ENCODE measurements at regions not wholly inside any gene's neighbourhood (a gene's known extent, or its start where the extent isn't known, plus 50 kb on each side); places are given as distances from the start of the nearest gene placed in this dataset.

DNA sequence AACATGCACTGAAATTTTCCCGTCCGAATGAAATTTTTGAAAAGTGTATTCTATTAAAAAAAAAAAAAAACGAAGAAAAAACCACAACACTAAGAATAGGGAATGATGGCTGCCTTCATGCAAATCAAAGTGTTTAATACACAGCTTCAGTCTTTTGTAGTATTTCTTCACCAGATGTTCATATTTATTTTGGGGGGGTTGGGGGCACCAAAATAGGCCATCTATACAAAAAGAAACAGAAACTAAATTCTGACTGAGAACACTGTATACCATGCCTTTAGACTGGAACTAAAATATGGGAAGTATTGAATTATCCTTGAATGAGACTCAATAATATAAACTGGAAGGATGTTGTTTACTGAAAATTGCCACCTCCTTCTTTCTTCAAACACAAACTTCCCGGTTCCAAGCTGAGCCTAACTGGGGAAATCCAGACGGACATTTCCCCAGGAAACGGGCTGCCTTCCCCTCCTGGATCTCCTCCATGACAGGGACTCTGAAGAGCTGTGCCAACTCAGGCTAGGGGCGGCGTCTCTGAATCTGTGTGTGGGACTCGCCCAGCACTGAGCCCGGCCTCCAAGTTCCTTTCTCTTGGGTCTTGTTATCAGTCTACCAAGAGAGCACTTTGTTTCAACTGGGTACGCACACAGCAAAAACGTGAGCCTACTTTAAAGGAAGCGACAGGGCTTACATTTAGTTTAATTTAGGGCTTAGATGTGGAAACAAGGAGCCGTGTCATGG is 511.3 kb upstream of the ADAMTS16 start:
- Histone ChIP-seq H3K4me1 (ENCODE audit: control insufficient read depth in 3 of 3, insufficient read depth in 2 of 3, low read depth in 1 of 3, low read length in 2 of 3) (no peaks in the 10 kb centered on the region), H3K27ac (ENCODE audit: low read depth in 1 of 3, low read length in 2 of 3) (no peak overlapping the region), H3K36me3 (ENCODE audit: control insufficient read depth in 3 of 3, insufficient read depth in 2 of 3, low read depth in 1 of 3, low read length in 3 of 3) (no peaks in the 10 kb centered on the region), H3K9me3 (ENCODE audit: control insufficient read depth in 2 of 2, insufficient read depth in 1 of 2, low read depth in 1 of 2, low read length in 1 of 2) (peaks cover 0 to 9% of the 10 kb centered on the region in 2 donors), H3K4me3 (ENCODE audit: low read depth in 1 of 3, low read length in 3 of 3) (no peak overlapping the region), H3K27me3 (ENCODE audit: control insufficient read depth in 3 of 3, insufficient read depth in 3 of 3, low read length in 3 of 3) (no peaks in the 10 kb centered on the region)
- no peak for DNase-seq
- WGBS, 3 donors = 74 to 81% (median 76%) methylated on average over 14 of the region's 14 CpGs
- FAIRE-seq = no peak

- 46 to 74% (median 52%) methylated on average over 11 of the region's 11 CpGs for WGBS, 3 donors
- no peaks in the 10 kb centered on the region for H3K4me1 ChIP-seq (ENCODE audit: control insufficient read depth in 3 of 3, insufficient read depth in 2 of 3, low read depth in 1 of 3, low read length in 2 of 3)
- no peaks in the 10 kb centered on the region for H3K36me3 ChIP-seq (ENCODE audit: control insufficient read depth in 3 of 3, insufficient read depth in 2 of 3, low read depth in 1 of 3, low read length in 3 of 3)
- peaks cover 0 to 9% of the 10 kb centered on the region in 2 donors for H3K9me3 ChIP-seq (ENCODE audit: control insufficient read depth in 2 of 2, insufficient read depth in 1 of 2, low read depth in 1 of 2, low read length in 1 of 2)
- FAIRE-seq (no peak), DNase-seq (no peak)
- no peak overlapping the region for H3K4me3 ChIP-seq (ENCODE audit: low read depth in 1 of 3, low read length in 3 of 3)
- H3K27me3 ChIP-seq (ENCODE audit: control insufficient read depth in 3 of 3, insufficient read depth in 3 of 3, low read length in 3 of 3) = no peaks in the 10 kb centered on the region
- H3K27ac ChIP-seq (ENCODE audit: low read depth in 1 of 3, low read length in 2 of 3) = no peak overlapping the region
Measured at GRCh38 chr5:4630031-4630430, 510.1 kb upstream of the ADAMTS16 start.

DNA sequence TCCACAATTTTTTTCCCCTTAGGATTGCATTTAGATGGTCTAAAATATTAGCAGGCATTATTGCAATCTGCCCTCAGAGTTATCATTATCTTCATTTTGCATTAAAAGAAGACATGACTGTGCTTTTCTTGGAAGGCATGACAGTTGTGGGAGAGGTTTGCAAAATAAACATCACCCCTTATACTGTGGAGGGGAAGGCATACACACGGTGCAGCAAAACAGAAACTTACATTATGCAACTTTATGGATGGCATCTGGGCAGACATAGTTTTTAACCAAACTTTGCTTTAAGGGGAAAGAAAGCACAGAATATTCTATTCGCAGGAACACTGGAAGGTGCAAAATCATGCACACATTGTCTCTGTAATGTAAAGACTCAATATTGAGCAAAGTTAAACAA is 505.8 kb upstream of the ADAMTS16 start:
- 65 to 68% (median 67%) methylated on average over 2 of the region's 2 CpGs for WGBS, 3 donors
- no peaks in the 10 kb centered on the region for H3K36me3 ChIP-seq (ENCODE audit: control insufficient read depth in 3 of 3, insufficient read depth in 2 of 3, low read depth in 1 of 3, low read length in 3 of 3)
- H3K27ac ChIP-seq (ENCODE audit: low read depth in 1 of 3, low read length in 2 of 3) = no peak overlapping the region
- H3K4me1 ChIP-seq (ENCODE audit: control insufficient read depth in 3 of 3, insufficient read depth in 2 of 3, low read depth in 1 of 3, low read length in 2 of 3) = no peaks in the 10 kb centered on the region
- H3K27me3 ChIP-seq (ENCODE audit: control insufficient read depth in 3 of 3, insufficient read depth in 3 of 3, low read length in 3 of 3) = no peaks in the 10 kb centered on the region
- H3K4me3 ChIP-seq (ENCODE audit: low read depth in 1 of 3, low read length in 3 of 3) = no peak overlapping the region
- DNase-seq = no peak
- no peak for FAIRE-seq
- peaks cover 0 to 3% of the 10 kb centered on the region in 2 donors for H3K9me3 ChIP-seq (ENCODE audit: control insufficient read depth in 2 of 2, insufficient read depth in 1 of 2, low read depth in 1 of 2, low read length in 1 of 2)

DNA sequence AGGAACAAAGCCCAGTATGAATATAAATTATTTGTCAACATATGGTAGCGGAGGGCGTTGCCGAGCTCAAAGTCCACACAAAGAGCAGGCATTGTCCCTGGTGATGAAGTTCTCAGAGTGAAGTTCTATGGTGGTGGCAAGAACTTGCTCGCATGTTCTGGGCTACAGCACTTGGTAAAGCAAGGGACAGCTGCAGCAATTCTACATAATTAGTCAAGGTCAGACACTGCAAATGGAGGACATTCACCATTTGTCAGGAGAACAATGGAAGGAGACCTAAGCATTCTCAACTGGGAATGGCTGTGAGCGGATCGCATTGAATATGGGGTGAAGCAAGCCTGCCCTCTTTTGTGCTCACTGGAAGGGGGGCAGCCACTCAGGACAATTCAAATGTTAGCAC is 503.8 kb upstream of the ADAMTS16 start:
- H3K27ac ChIP-seq (ENCODE audit: low read depth in 1 of 3, low read length in 2 of 3) = no peak overlapping the region
- H3K36me3 ChIP-seq (ENCODE audit: control insufficient read depth in 3 of 3, insufficient read depth in 2 of 3, low read depth in 1 of 3, low read length in 3 of 3) = no peaks in the 10 kb centered on the region
- H3K9me3 ChIP-seq (ENCODE audit: control insufficient read depth in 2 of 2, insufficient read depth in 1 of 2, low read depth in 1 of 2, low read length in 1 of 2) = peaks cover 0 to 3% of the 10 kb centered on the region in 2 donors
- WGBS, 3 donors = 78 to 84% (median 82%) methylated on average over 6 of the region's 6 CpGs
- H3K4me3 ChIP-seq (ENCODE audit: low read depth in 1 of 3, low read length in 3 of 3) = no peak overlapping the region
- no peaks in the 10 kb centered on the region for H3K4me1 ChIP-seq (ENCODE audit: control insufficient read depth in 3 of 3, insufficient read depth in 2 of 3, low read depth in 1 of 3, low read length in 2 of 3)
- FAIRE-seq (no peak), DNase-seq (no peak)
- H3K27me3 ChIP-seq (ENCODE audit: control insufficient read depth in 3 of 3, insufficient read depth in 3 of 3, low read length in 3 of 3) = no peaks in the 10 kb centered on the region

DNA sequence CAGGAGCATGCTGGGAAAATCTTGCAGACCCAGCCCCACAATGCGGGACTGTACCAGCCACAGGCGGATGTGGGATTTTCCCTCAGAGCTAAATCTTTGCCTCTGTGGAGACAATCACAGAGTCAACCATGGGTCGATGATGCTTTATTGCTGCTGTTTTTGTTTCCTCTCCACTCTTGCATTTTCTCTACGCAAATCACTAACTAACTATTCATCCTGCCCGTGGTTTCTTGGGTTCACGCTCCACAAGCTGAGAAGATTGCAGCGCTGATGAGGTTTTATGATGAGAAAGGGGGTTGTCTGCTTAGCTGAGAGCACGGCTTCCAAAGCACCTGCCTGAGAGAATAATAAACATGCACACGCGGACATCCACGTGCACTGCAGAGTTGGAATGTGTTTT is 500.2 kb upstream of the ADAMTS16 start:
- WGBS, 3 donors = 60 to 66% (median 61%) methylated on average over 11 of the region's 11 CpGs
- Histone ChIP-seq H3K27me3 (ENCODE audit: control insufficient read depth in 3 of 3, insufficient read depth in 3 of 3, low read length in 3 of 3) (no peaks in the 10 kb centered on the region), H3K36me3 (ENCODE audit: control insufficient read depth in 3 of 3, insufficient read depth in 2 of 3, low read depth in 1 of 3, low read length in 3 of 3) (no peaks in the 10 kb centered on the region), H3K4me3 (ENCODE audit: low read depth in 1 of 3, low read length in 3 of 3) (no peak overlapping the region), H3K27ac (ENCODE audit: low read depth in 1 of 3, low read length in 2 of 3) (no peak overlapping the region), H3K4me1 (ENCODE audit: control insufficient read depth in 3 of 3, insufficient read depth in 2 of 3, low read depth in 1 of 3, low read length in 2 of 3) (no peaks in the 10 kb centered on the region), H3K9me3 (ENCODE audit: control insufficient read depth in 2 of 2, insufficient read depth in 1 of 2, low read depth in 1 of 2, low read length in 1 of 2) (peaks cover 0 to 1% of the 10 kb centered on the region in 2 donors)
- no peak for FAIRE-seq
- DNase-seq = no peak

GRCh38 chr5:4640795-4641194 is 499.3 kb upstream of the ADAMTS16 start:
- DNase-seq (no peak), FAIRE-seq (no peak)
- WGBS, 3 donors = 69 to 81% (median 74%) methylated on average over 2 of the region's 2 CpGs
- Histone ChIP-seq H3K27ac (ENCODE audit: low read depth in 1 of 3, low read length in 2 of 3) (no peak overlapping the region), H3K9me3 (ENCODE audit: control insufficient read depth in 2 of 2, insufficient read depth in 1 of 2, low read depth in 1 of 2, low read length in 1 of 2) (peaks cover 0 to 1% of the 10 kb centered on the region in 2 donors), H3K36me3 (ENCODE audit: control insufficient read depth in 3 of 3, insufficient read depth in 2 of 3, low read depth in 1 of 3, low read length in 3 of 3) (no peaks in the 10 kb centered on the region), H3K4me3 (ENCODE audit: low read depth in 1 of 3, low read length in 3 of 3) (no peak overlapping the region), H3K4me1 (ENCODE audit: control insufficient read depth in 3 of 3, insufficient read depth in 2 of 3, low read depth in 1 of 3, low read length in 2 of 3) (no peaks in the 10 kb centered on the region), H3K27me3 (ENCODE audit: control insufficient read depth in 3 of 3, insufficient read depth in 3 of 3, low read length in 3 of 3) (no peaks in the 10 kb centered on the region)

GRCh38 chr5:4642525-4642924 is 497.6 kb upstream of the ADAMTS16 start:
- 86 to 89% (median 89%) methylated on average over 1 of the region's 1 CpG for WGBS, 3 donors
- H3K27me3 ChIP-seq (ENCODE audit: control insufficient read depth in 3 of 3, insufficient read depth in 3 of 3, low read length in 3 of 3) = no peaks in the 10 kb centered on the region
- no peak overlapping the region for H3K4me3 ChIP-seq (ENCODE audit: low read depth in 1 of 3, low read length in 3 of 3)
- no peaks in the 10 kb centered on the region for H3K4me1 ChIP-seq (ENCODE audit: control insufficient read depth in 3 of 3, insufficient read depth in 2 of 3, low read depth in 1 of 3, low read length in 2 of 3)
- no peaks in the 10 kb centered on the region for H3K36me3 ChIP-seq (ENCODE audit: control insufficient read depth in 3 of 3, insufficient read depth in 2 of 3, low read depth in 1 of 3, low read length in 3 of 3)
- H3K9me3 ChIP-seq (ENCODE audit: control insufficient read depth in 2 of 2, insufficient read depth in 1 of 2, low read depth in 1 of 2, low read length in 1 of 2) = peaks cover 0 to 1% of the 10 kb centered on the region in 2 donors
- DNase-seq (no peak), FAIRE-seq (no peak)
- H3K27ac ChIP-seq (ENCODE audit: low read depth in 1 of 3, low read length in 2 of 3) = no peak overlapping the region

GRCh38 chr5:4643190-4643589 is 496.9 kb upstream of the ADAMTS16 start:
- WGBS, 3 donors = 87 to 95% (median 92%) methylated on average over 2 of the region's 2 CpGs
- H3K27ac ChIP-seq (ENCODE audit: low read depth in 1 of 3, low read length in 2 of 3) = no peak overlapping the region
- FAIRE-seq = no peak

GRCh38 chr5:4643960-4644359 is 496.2 kb upstream of the ADAMTS16 start:
- 91 to 92% (median 92%) methylated on average over 17 of the region's 17 CpGs for WGBS, 3 donors
- Histone ChIP-seq H3K27me3 (ENCODE audit: control insufficient read depth in 3 of 3, insufficient read depth in 3 of 3, low read length in 3 of 3) (no peaks in the 10 kb centered on the region), H3K36me3 (ENCODE audit: control insufficient read depth in 3 of 3, insufficient read depth in 2 of 3, low read depth in 1 of 3, low read length in 3 of 3) (no peaks in the 10 kb centered on the region), H3K4me3 (ENCODE audit: low read depth in 1 of 3, low read length in 3 of 3) (no peak overlapping the region), H3K27ac (ENCODE audit: low read depth in 1 of 3, low read length in 2 of 3) (no peak overlapping the region), H3K4me1 (ENCODE audit: control insufficient read depth in 3 of 3, insufficient read depth in 2 of 3, low read depth in 1 of 3, low read length in 2 of 3) (no peaks in the 10 kb centered on the region), H3K9me3 (ENCODE audit: control insufficient read depth in 2 of 2, insufficient read depth in 1 of 2, low read depth in 1 of 2, low read length in 1 of 2) (peaks cover 0 to 1% of the 10 kb centered on the region in 2 donors)
- FAIRE-seq (no peak), DNase-seq (no peak)

More at GRCh38 chr5:4643190-4643589, 496.9 kb upstream of the ADAMTS16 start:
- Histone ChIP-seq H3K36me3 (ENCODE audit: control insufficient read depth in 3 of 3, insufficient read depth in 2 of 3, low read depth in 1 of 3, low read length in 3 of 3) (no peaks in the 10 kb centered on the region), H3K9me3 (ENCODE audit: control insufficient read depth in 2 of 2, insufficient read depth in 1 of 2, low read depth in 1 of 2, low read length in 1 of 2) (peaks cover 0 to 1% of the 10 kb centered on the region in 2 donors), H3K4me3 (ENCODE audit: low read depth in 1 of 3, low read length in 3 of 3) (no peak overlapping the region), H3K4me1 (ENCODE audit: control insufficient read depth in 3 of 3, insufficient read depth in 2 of 3, low read depth in 1 of 3, low read length in 2 of 3) (no peaks in the 10 kb centered on the region), H3K27me3 (ENCODE audit: control insufficient read depth in 3 of 3, insufficient read depth in 3 of 3, low read length in 3 of 3) (no peaks in the 10 kb centered on the region)
- DNase-seq = no peak

Data from small intestine (tissue), 7 donors.